GM12878 (cell line): ENCODE measurements at regions not wholly inside any gene's neighbourhood (a gene's known extent, or its start where the extent isn't known, plus 50 kb on each side); places are given as distances from the start of the nearest gene placed in this dataset.

ENCODE experiments used
- ATAC-seq: fragments of 200-7000 bp; cut with Tn5 transposase; 3 replicates; pipeline ENCODE4 v1.9.1; 2020; ENCODE audit warnings: mild to moderate bottlenecking, moderate library complexity
- BruUV-seq: library from RNA; stranded (reverse); fragments of 400-500 nt; replicated peaks from 2 replicates; lab custom pipeline; 2021; lab: Mats Ljungman, UMichigan
- CTCF ChIA-PET: fragments of 300-600 bp; sonication (Branson Sonifier 250); formaldehyde crosslinking; extraction: SDS; loops from one replicate; lab custom pipeline; 2021; ENCODE audit warnings: inconsistent platforms; lab: Yijun Ruan, JAX
- POLR2A ChIA-PET: fragments of 350-600 bp; formaldehyde crosslinking; extraction: SDS; loops from one replicate; lab custom pipeline; 2021; ENCODE audit warnings: inconsistent platforms; lab: Charles Lee
- RAD21 ChIA-PET: fragments of 300-600 bp; sonication (Branson Sonifier 250); formaldehyde crosslinking; loops from one replicate; lab custom pipeline; 2023; ENCODE audit warnings: antibody characterized with exemption; ENCODE audit not compliant: unreplicated experiment; lab: Charles Lee
- SMC1A ChIA-PET: fragments of 300-600 bp; sonication (Branson Sonifier 250); formaldehyde crosslinking; loops from one replicate; lab custom pipeline; 2023; ENCODE audit not compliant: unreplicated experiment, uncharacterized antibody; lab: Charles Lee
- DNase-seq: peaks from one replicate; pipeline ENCODE4 v3.0.0-alpha.2; 2011; ENCODE audit warnings: low read depth, low spot score
- FAIRE-seq: peaks from 3 replicates; lab custom pipeline; 2011; peaks lifted over from hg19 to GRCh38; lab: Jason Lieb, UNC
- H2AFZ ChIP-seq: 2 replicates; pipeline ENCODE4 v1.6.0; 2011; ENCODE audit warnings: low read depth, low read length, control low read depth; ENCODE audit not compliant: control insufficient read depth
- H3K27ac ChIP-seq: 2 replicates; pipeline ENCODE4 v1.5.1; 2011; ENCODE audit warnings: control low read depth; ENCODE audit not compliant: control insufficient read depth, insufficient read depth
- H3K27me3 ChIP-seq, 2 experiments: replicated peaks in 1 of 2; 2 replicates each; pipeline versions ENCODE4 v1.6.0 to v1.6.1; 2011; ENCODE audit warnings: low read length in 1 of 2; ENCODE audit not compliant: control insufficient read depth in 2 of 2, insufficient read depth in 2 of 2
- H3K36me3 ChIP-seq, 2 experiments: 2 replicates each; pipeline ENCODE4 v1.5.1; 2011; ENCODE audit warnings: low read length in 1 of 2; ENCODE audit not compliant: control insufficient read depth in 2 of 2, insufficient read depth in 2 of 2
- H3K4me1 ChIP-seq: 2 replicates; pipeline ENCODE4 v1.6.1; 2011; ENCODE audit warnings: mild to moderate bottlenecking, low read length, moderate library complexity, mixed read lengths; ENCODE audit not compliant: control insufficient read depth, insufficient read depth
- H3K4me2 ChIP-seq: 2 replicates; pipeline ENCODE4 v1.6.0; 2011; ENCODE audit warnings: control low read depth; ENCODE audit not compliant: control insufficient read depth, insufficient read depth
- H3K4me3 ChIP-seq: fragments of 200-600 bp; sonication (generic); 2 replicates; pipeline ENCODE4 v1.5.1; 2016
- H3K79me2 ChIP-seq: 2 replicates; pipeline ENCODE4 v1.6.0; 2011; ENCODE audit warnings: low read length; ENCODE audit not compliant: control insufficient read depth, insufficient read depth
- H3K9ac ChIP-seq: 2 replicates; pipeline ENCODE4 v1.8.0; 2011; ENCODE audit warnings: low read length, control low read depth, mixed read lengths; ENCODE audit not compliant: control insufficient read depth, insufficient read depth
- H3K9me3 ChIP-seq: replicated peaks from 3 replicates; pipeline ENCODE4 v1.5.1; 2011; ENCODE audit warnings: mild to moderate bottlenecking, low read length; ENCODE audit not compliant: control insufficient read depth, insufficient read depth
- H4K20me1 ChIP-seq: 2 replicates; pipeline ENCODE4 v1.6.0; 2011; ENCODE audit not compliant: control insufficient read depth, insufficient read depth
- CTCF ChIP-seq, 3 experiments: IDR thresholded peaks in 2 of 3; conservative IDR thresholded peaks in 1 of 3; 2 replicates each; pipeline ENCODE4 v1.5.1; 2011; ENCODE audit warnings: low read depth in 3 of 3, low read length in 3 of 3, mild to moderate bottlenecking in 3 of 3, control low read depth in 2 of 3, moderate library complexity in 2 of 3, inconsistent platforms in 1 of 3, mixed read lengths in 1 of 3; ENCODE audit not compliant: control insufficient read depth in 2 of 3, insufficient read depth in 1 of 3; ENCODE audit errors: extremely low read depth in 1 of 3
- FOXM1 ChIP-seq: IDR thresholded peaks from 2 replicates; pipeline ENCODE4 v1.6.1; 2012; ENCODE audit warnings: low read depth, mild to moderate bottlenecking, inconsistent platforms, low read length, moderate library complexity
- HDAC6 ChIP-seq: fragments of 200-600 bp; sonication (generic); IDR thresholded peaks from one replicate; pipeline ENCODE4 v1.8.0; 2017; ENCODE audit warnings: antibody characterized with exemption; ENCODE audit not compliant: unreplicated experiment
- IKZF1 ChIP-seq: fragments of 450-650 bp; conservative IDR thresholded peaks from 2 replicates; pipeline ENCODE4 v1.6.1; 2017; ENCODE audit warnings: antibody characterized with exemption, mild to moderate bottlenecking
- JUNB ChIP-seq: IDR thresholded peaks from 2 replicates; pipeline ENCODE4 v1.6.1; 2016; ENCODE audit warnings: antibody characterized with exemption, mild to moderate bottlenecking
- MLLT1 ChIP-seq: fragments of 450-650 bp; IDR thresholded peaks from 2 replicates; pipeline ENCODE4 v1.6.1; 2016; ENCODE audit warnings: mild to moderate bottlenecking
- MYB ChIP-seq: fragments of 150-350 bp; IDR thresholded peaks from 2 replicates; pipeline ENCODE4 v1.6.1; 2014; ENCODE audit warnings: mild to moderate bottlenecking, low read depth, low read length, borderline replicate concordance
- NKRF ChIP-seq: fragments of 450-650 bp; conservative IDR thresholded peaks from 2 replicates; pipeline ENCODE4 v1.6.1; 2017; ENCODE audit warnings: mild to moderate bottlenecking, moderate library complexity
- NR2F1 ChIP-seq: fragments of 450-650 bp; conservative IDR thresholded peaks from 2 replicates; pipeline ENCODE4 v1.6.1; 2017; ENCODE audit warnings: mild to moderate bottlenecking
- RAD21 ChIP-seq: IDR thresholded peaks from 2 replicates; pipeline ENCODE4 v1.6.1; 2011; ENCODE audit warnings: mild to moderate bottlenecking, low read depth, low read length, moderate library complexity; ENCODE audit not compliant: insufficient read depth
- RAD51 ChIP-seq: fragments of 450-650 bp; IDR thresholded peaks from 2 replicates; pipeline ENCODE4 v1.6.1; 2016; ENCODE audit warnings: moderate library complexity, mild to moderate bottlenecking, inconsistent platforms
- RB1 ChIP-seq: fragments of 450-650 bp; formaldehyde crosslinking; IDR thresholded peaks from 2 replicates; pipeline ENCODE4 v1.6.1; 2017; ENCODE audit warnings: mild to moderate bottlenecking, borderline replicate concordance
- REST ChIP-seq: IDR thresholded peaks from 2 replicates; pipeline ENCODE4 v1.6.1; 2012; ENCODE audit warnings: mild to moderate bottlenecking, low read depth, low read length
- SIN3A ChIP-seq: IDR thresholded peaks from 2 replicates; pipeline ENCODE4 v1.6.1; 2012; ENCODE audit warnings: low read depth, low read length, improper control_type of control experiment
- STAT1 ChIP-seq: fragments of 450-650 bp; conservative IDR thresholded peaks from 2 replicates; pipeline ENCODE4 v1.6.1; 2014; ENCODE audit warnings: antibody characterized with exemption, mild to moderate bottlenecking
- SUZ12 ChIP-seq: fragments of 200-600 bp; sonication (generic); IDR thresholded peaks from one replicate; pipeline ENCODE4 v1.6.1; 2018; ENCODE audit warnings: antibody characterized with exemption, mild to moderate bottlenecking; ENCODE audit not compliant: unreplicated experiment
- ZNF274 ChIP-seq: IDR thresholded peaks from one replicate; pipeline ENCODE4 v1.8.0; 2011; ENCODE audit not compliant: insufficient read length, insufficient read depth
- WGBS: methylation state at CpG from one replicate; pipeline ENCODE4 v1.1.6; 2016; ENCODE audit warnings: low lambda C conversion rate; ENCODE audit not compliant: insufficient replicate concordance, insufficient coverage; ENCODE audit errors: missing lambda C conversion rate; 5-methylcytosine and 5-hydroxymethylcytosine counted together
- in situ Hi-C: fragments of 300-500 bp; cut with MboI; formaldehyde crosslinking; loops from 9 replicates; pipeline ENCODE4 v1.14.3; 2018; ENCODE audit warnings: mixed read lengths
- intact Hi-C: fragments of 100-400 bp; cut with micrococcal nuclease; formaldehyde crosslinking; loops from one replicate; pipeline ENCODE4 v1.14.2; 2022; ENCODE audit not compliant: unreplicated experiment

- intact Hi-C loops (no loop called here), in situ Hi-C loops (no loop called here)
- no peaks in the 10 kb centered on the region for H3K36me3 ChIP-seq
- no TSS peak for BruUV-seq
- no peak overlapping the region for H3K9ac ChIP-seq
- no peak for FAIRE-seq
- ChIA-PET SMC1A (interaction anchor here (0.6 to 1.0 kb wide), 2 partner anchors 25 to 58 kb away, joined by 3 read pairs; no protein-coding TSS in a partner anchor), RAD21 (no interaction called here), CTCF (interaction anchor here (0.6 kb wide), 1 partner anchor 983 kb away, joined by 5 read pairs; the partner anchor contains the start of gene GRIN2A), POLR2A (no interaction called here)
- H3K4me2 ChIP-seq: no peak overlapping the region
- no peaks in the 10 kb centered on the region for H3K9me3 ChIP-seq
- no peaks in the 10 kb centered on the region for H3K79me2 ChIP-seq
- no peak for ATAC-seq
- no peaks in the 10 kb centered on the region for H4K20me1 ChIP-seq
- no peak overlapping the region for H3K27ac ChIP-seq
- H3K4me3 ChIP-seq: no peak overlapping the region
- no peak overlapping the region for H2AFZ ChIP-seq
- H3K27me3 ChIP-seq: peaks cover 0 to 2% of the 10 kb centered on the region in 2 experiments; a peak in 2 of 4 replicates
- WGBS: 27% methylated on average over 8 of the region's 8 CpGs
- no peaks in the 10 kb centered on the region for H3K4me1 ChIP-seq
- DNase-seq: no peak
- TF ChIP-seq HDAC6 (no peak), MLLT1 (no peak), CTCF (IDR thresholded peaks at IDR 0.05 in 2 of 3, conservative IDR thresholded peaks at IDR 0.05 in 1 of 3; ENCODE audit: control insufficient read depth in 2 of 3, extremely low read depth in 1 of 3, insufficient read depth in 1 of 3, low read depth in 3 of 3, low read length in 3 of 3) (no peak), FOXM1 (no peak), RAD51 (no peak), RAD21 (no peak), REST (no peak), RB1 (no peak), JUNB (no peak), SUZ12 (no peak), STAT1 (no peak), IKZF1 (no peak), NKRF (no peak), NR2F1 (no peak), ZNF274 (no peak), SIN3A (no peak), MYB (no peak)
These were observed 107.9 kb downstream of the HAPSTR1 start for GRCh38 chr16:9199311-9199710.
